Adrenal gland (tissue), 9 donors: ENCODE measurements at regions not wholly inside any gene's neighbourhood (a gene's known extent, or its start where the extent isn't known, plus 50 kb on each side); places are given as distances from the start of the nearest gene placed in this dataset.
"Not testable (repeated sequence)": the region's sequence is repeated elsewhere in the genome, so short reads cannot be mapped to it uniquely, and the experiment has no call there.

Experiments used
- DNase-seq, 7 donors: peaks; one replicate each; pipeline ENCODE4 v3.0.0-alpha.2; 2019 to 2020
- H3K27ac ChIP-seq, 5 donors: fragments of 200-600 bp; sonication (generic) in 4 of 5; 1 replicate in 3 of 5; 2 replicates in 2 of 5; pipeline versions ENCODE4 v1.5.1 to v1.8.0; 2016 to 2020; ENCODE audit warnings: mild to moderate bottlenecking in 1 of 5
- H3K27me3 ChIP-seq: fragments of 200-600 bp; 2 replicates; pipeline ENCODE4 v1.8.0; 2021
- H3K36me3 ChIP-seq, 2 donors: fragments of 200-600 bp; replicated peaks in 1 of 2; 1 replicate in 1 of 2; 2 replicates in 1 of 2; pipeline versions ENCODE4 v1.5.1 to v1.8.0; 2018 to 2022
- H3K4me1 ChIP-seq, 2 donors: fragments of 200-600 bp; replicated peaks in 1 of 2; 1 replicate in 1 of 2; 2 replicates in 1 of 2; pipeline versions ENCODE4 v1.5.1 to v1.8.0; 2018 to 2021
- H3K4me3 ChIP-seq, 4 donors: fragments of 200-600 bp; sonication (generic) in 3 of 4; one replicate each; pipeline ENCODE4 v1.5.1; 2016 to 2018
- H3K9me3 ChIP-seq, 3 donors: fragments of 200-600 bp; sonication (generic) in 1 of 3; replicated peaks in 1 of 3; 1 replicate in 2 of 3; 2 replicates in 1 of 3; pipeline versions ENCODE4 v1.5.1 to v1.8.0; 2016 to 2021
- POLR2A ChIP-seq, 2 donors: fragments of 450-650 bp; IDR thresholded peaks; one replicate each; pipeline ENCODE4 v1.6.1; 2017; ENCODE audit warnings: antibody characterized with exemption in 2 of 2, mild to moderate bottlenecking in 2 of 2, moderate library complexity in 1 of 2
- WGBS, 4 donors: extraction: QIAGEN DNeasy Blood & Tissue Kit in 2 of 4; methylation state at CpG; one replicate each; pipeline versions ENCODE4 v1.1.5 to v1.1.7; 2013 to 2017; 5-methylcytosine and 5-hydroxymethylcytosine counted together
- intact Hi-C, 2 donors: fragments of 100-400 bp; cut with DNase I; formaldehyde crosslinking; loops; one replicate each; pipeline versions ENCODE4 v1.14.1 to v1.15.0; 2022 to 2023
- TF ChIP-seq, protein P1 (sequence below), 6 experiments: fragments of 450-650 bp in 4 of 6; fragments of 200-600 bp in 2 of 6; sonication (generic) in 1 of 6; IDR thresholded peaks; 1 replicate in 5 of 6; 2 replicates in 1 of 6; pipeline versions ENCODE4 v1.5.1 to v1.8.0; 2016 to 2021; ENCODE audit warnings: antibody characterized with exemption in 6 of 6, mild to moderate bottlenecking in 2 of 6, moderate library complexity in 1 of 6
- donor health status: healthy with polysubstance abuse.
- donor health status: Bipolar disorder and iron deficiency.
- donor health status: DM: yes; HTN: yes; CAD: no.
- donor health status: DM: no; HTN: no; CAD: no.
- donor health status: DM: no; HTN: no; CAD: no.

DNA sequence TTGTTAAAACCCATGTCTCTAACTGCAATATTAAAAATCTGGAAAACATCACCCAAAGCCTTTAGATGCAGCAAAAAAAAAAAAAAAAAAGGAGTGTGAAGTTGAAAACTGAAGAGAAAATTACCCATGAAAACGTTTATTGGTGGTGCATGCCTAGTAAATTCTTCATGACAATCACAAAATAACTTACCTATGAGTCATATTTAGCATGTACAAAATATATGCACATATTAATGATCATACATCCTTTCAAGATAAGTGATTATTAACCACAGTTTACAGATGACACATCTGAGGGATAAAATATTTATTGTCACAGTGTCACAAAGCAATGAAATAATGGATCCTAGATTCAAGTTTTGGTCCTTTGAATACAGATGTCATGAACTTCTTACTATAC is 505.2 kb upstream of the NR5A2 start:
- whole genome bisulfite sequencing, 4 donors: 17 to 29% (median 20%) methylated on average over 1 of the region's 1 CpG

DNA sequence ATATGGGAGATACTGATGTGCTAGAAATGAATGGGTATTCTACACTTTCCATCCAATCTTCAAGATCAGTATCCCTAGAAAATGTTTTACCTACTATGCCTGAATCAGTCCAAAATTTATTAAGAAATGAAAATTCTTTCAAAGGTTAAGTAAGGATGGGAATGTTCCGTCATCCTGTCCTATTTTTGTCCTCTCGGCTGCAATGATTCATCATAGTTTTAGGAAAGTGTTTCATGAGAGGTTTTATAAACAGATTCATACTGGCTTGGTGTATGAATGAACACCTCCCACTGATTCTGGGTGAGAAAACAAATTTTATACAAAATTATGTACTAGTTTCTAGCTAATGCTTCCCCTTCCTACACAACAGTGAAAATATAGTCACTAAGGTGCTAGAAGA is 504.6 kb upstream of the NR5A2 start:
- Histone ChIP-seq H3K9me3 (no peaks in the 10 kb centered on the region), H3K36me3 (no peaks in the 10 kb centered on the region), H3K27ac (no peak overlapping the region), H3K4me3 (no peak overlapping the region), H3K4me1 (no peaks in the 10 kb centered on the region), H3K27me3 (no peaks in the 10 kb centered on the region)
- TF ChIP-seq, protein P1, sequence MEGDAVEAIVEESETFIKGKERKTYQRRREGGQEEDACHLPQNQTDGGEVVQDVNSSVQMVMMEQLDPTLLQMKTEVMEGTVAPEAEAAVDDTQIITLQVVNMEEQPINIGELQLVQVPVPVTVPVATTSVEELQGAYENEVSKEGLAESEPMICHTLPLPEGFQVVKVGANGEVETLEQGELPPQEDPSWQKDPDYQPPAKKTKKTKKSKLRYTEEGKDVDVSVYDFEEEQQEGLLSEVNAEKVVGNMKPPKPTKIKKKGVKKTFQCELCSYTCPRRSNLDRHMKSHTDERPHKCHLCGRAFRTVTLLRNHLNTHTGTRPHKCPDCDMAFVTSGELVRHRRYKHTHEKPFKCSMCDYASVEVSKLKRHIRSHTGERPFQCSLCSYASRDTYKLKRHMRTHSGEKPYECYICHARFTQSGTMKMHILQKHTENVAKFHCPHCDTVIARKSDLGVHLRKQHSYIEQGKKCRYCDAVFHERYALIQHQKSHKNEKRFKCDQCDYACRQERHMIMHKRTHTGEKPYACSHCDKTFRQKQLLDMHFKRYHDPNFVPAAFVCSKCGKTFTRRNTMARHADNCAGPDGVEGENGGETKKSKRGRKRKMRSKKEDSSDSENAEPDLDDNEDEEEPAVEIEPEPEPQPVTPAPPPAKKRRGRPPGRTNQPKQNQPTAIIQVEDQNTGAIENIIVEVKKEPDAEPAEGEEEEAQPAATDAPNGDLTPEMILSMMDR (IDR thresholded peaks at IDR 0.05): no peak
- 51 to 81% (median 57%) methylated on average over 2 of the region's 2 CpGs for WGBS, 4 donors
- intact Hi-C loops: no loop called here
- no peak for DNase-seq

More for the DNA sequence above, 505.2 kb upstream of the NR5A2 start:
- H3K9me3 ChIP-seq: no peaks in the 10 kb centered on the region
- no peaks in the 10 kb centered on the region for H3K4me1 ChIP-seq
- no peak overlapping the region for H3K4me3 ChIP-seq
- no peaks in the 10 kb centered on the region for H3K36me3 ChIP-seq
- H3K27me3 ChIP-seq: no peaks in the 10 kb centered on the region
- intact Hi-C loops: no loop called here
- TF ChIP-seq, protein P1 (IDR thresholded peaks at IDR 0.05): no peak
- TF ChIP-seq POLR2A (IDR thresholded peaks at IDR 0.05): no peak
- DNase-seq: no peak
- H3K27ac ChIP-seq: no peak overlapping the region

DNA sequence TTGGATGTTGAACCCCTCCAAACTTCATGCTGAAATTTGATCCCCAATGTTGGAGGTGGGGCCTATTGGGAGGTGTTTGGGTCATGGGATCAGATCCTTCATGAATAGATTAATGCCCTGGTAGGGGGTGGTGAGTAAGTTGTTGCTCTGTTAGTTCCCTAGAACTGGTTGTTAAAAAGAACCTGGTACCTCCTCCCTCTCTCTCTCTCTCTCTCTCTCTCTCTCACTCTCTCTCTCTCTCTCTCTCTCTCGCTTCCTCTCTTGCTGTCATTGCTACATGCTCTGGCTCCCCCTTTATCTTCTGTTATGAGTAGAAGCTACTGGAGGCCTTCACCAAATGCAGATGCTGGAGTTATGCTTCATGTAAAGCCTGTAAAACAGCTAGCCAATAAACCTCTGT is 498.2 kb upstream of the NR5A2 start:
- intact Hi-C loops: no loop called here
- WGBS, 4 donors: 69 to 82% (median 71%) methylated on average over 1 of the region's 1 CpG
- Histone ChIP-seq H3K36me3 (no peaks in the 10 kb centered on the region), H3K27ac (no peak overlapping the region), H3K9me3 (no peaks in the 10 kb centered on the region), H3K4me1 (no peaks in the 10 kb centered on the region), H3K4me3 (no peak overlapping the region), H3K27me3 (no peaks in the 10 kb centered on the region)
- DNase-seq: no peak
- no peak for TF ChIP-seq POLR2A (IDR thresholded peaks at IDR 0.05)
- TF ChIP-seq, protein P1 (IDR thresholded peaks at IDR 0.05): no peak

DNA sequence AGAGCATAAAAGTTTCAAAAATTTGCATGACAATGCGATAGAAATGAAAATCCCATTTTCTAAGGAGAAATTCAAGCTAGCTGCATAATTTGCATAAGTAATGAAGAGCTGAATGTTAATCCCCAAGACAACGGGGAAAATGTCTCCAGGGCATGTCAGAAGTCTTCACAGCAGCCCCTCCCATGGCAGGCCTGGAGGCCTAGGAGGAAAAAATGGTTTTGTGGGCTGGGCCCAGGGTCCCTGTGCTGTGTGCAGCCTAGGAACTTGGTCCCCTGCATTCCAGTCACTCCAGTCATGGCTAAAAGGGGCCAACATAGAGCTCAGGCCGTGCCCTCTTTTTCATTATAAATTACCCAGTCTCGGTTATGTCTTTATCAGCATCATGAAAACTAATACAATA is 494.1 kb upstream of the NR5A2 start:
- intact Hi-C loops: not testable (repeated sequence)
- WGBS, 4 donors: 68 to 72% (median 69%) methylated on average over 4 of the region's 4 CpGs

DNA sequence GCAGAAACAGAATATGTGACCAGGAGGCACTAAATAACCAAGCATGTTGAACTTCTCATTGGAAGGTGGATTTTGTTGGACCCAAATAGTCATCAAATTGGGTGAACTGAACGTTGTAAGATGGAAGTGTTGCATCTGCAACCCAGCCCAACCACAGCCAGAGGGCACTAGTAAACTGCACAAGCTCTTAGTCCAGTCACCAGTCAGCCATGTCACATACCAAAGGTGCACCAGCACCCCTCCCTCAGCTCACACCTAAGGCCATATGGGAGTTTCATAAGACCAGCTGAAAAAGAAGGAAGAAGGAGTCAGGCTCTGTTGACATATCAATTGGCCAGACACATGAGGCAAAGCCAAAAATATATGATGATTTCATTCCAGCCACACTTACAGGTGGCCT is 481.7 kb upstream of the NR5A2 start:
- Histone ChIP-seq H3K36me3 (no peaks in the 10 kb centered on the region), H3K4me1 (no peaks in the 10 kb centered on the region), H3K9me3 (no peaks in the 10 kb centered on the region), H3K4me3 (no peak overlapping the region), H3K27ac (no peak overlapping the region), H3K27me3 (no peaks in the 10 kb centered on the region)
- no peak for DNase-seq
- intact Hi-C loops: no loop called here
- 50 to 86% (median 66%) methylated on average over 1 of the region's 1 CpG for WGBS, 4 donors
- no peak for TF ChIP-seq POLR2A (IDR thresholded peaks at IDR 0.05)
- TF ChIP-seq, protein P1 (IDR thresholded peaks at IDR 0.05): no peak

More for the DNA sequence above, 494.1 kb upstream of the NR5A2 start:
- not testable (repeated sequence) for H3K4me1 ChIP-seq, H3K36me3 ChIP-seq, DNase-seq, H3K27ac ChIP-seq, H3K9me3 ChIP-seq, H3K4me3 ChIP-seq, H3K27me3 ChIP-seq
